Activated naive CD4-positive, alpha-beta T cell treated with anti-CD3 and anti-CD28 coated beads, Interleukin-2, amount 50 U/mL, for 72 hours (primary cell): ENCODE measurements at regions not wholly inside any gene's neighbourhood (a gene's known extent, or its start where the extent isn't known, plus 50 kb on each side); places are given as distances from the start of the nearest gene placed in this dataset.
A peak's percentile ranks its signal among the peaks of the same experiment; 100 is the strongest.

ENCODE experiments used
- ATAC-seq, 2 donors: fragments of 150-1000 bp; cut with Tn5 transposase; 2 replicates each; pipeline ENCODE4 v1.10.0; 2021; ENCODE audit warnings: mild to moderate bottlenecking in 2 of 2, moderate library complexity in 2 of 2
- DNase-seq, 2 donors: peaks; one replicate each; pipeline ENCODE4 v3.0.0; 2021 to 2022; ENCODE audit warnings: low spot score in 2 of 2
- H3K27ac Mint-ChIP-seq, 2 donors: one replicate each; pipeline ENCODE4 v1.8.0; 2022; ENCODE audit warnings: mild to moderate bottlenecking in 2 of 2, mixed read lengths in 2 of 2
- H3K36me3 Mint-ChIP-seq, 2 donors: one replicate each; pipeline ENCODE4 v1.8.0; 2022; ENCODE audit warnings: mixed read lengths in 2 of 2
- H3K9me3 Mint-ChIP-seq, 2 donors: one replicate each; pipeline ENCODE4 v1.8.0; 2022; ENCODE audit warnings: mixed read lengths in 2 of 2

DNA sequence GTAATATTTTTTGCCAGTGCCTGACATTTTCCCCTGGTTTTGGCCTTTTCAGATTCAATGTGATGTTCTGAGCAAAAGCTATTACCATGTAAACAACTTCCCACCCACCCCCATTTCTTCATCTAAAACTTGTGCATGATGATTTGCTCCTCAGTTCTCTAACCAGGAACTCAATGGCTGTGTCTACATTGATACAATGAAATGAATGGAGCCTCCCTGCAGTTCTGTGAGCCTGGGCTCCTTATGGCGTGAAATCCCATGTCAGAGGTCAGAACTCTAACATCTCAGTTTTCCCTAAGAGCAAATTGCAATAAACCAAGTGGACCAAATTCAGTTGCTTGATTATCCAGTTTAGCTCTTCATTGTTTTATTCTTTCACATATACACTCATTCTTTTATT lies 534.8 kb upstream of the LCORL start:
- no peak for DNase-seq
- H3K36me3 Mint-ChIP-seq, result peaks cover 0 to 5% of the 10 kb centered on the region in 2 donors
- H3K27ac Mint-ChIP-seq, result no peak overlapping the region
- peaks cover 7 to 15% of the 10 kb centered on the region in 2 donors for H3K9me3 Mint-ChIP-seq
- ATAC-seq, result no peak

DNA sequence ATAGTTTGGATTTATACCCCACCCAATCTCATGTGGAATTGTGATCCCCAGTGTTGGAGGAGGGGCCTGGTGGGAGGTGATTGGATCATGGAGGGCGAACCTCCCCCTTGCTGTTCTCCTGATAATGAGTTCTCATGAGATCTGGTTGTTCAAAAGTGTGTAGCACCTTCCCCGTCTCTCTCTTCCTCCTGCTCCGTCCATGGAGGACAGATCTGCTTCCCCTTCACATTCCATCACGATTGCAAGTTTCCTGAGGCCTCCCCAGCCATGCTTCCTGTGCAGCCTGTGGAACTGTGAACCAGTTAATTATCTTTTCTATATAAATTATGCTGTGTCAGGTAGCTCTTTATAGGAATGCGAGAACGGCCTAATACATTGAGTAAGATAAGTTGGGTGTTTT lies 518.8 kb upstream of the LCORL start:
- Mint-ChIP-seq H3K27ac (no peak overlapping the region), H3K36me3 (no peaks in the 10 kb centered on the region), H3K9me3 (peaks cover 0 to 2% of the 10 kb centered on the region in 2 donors)
- ATAC-seq (no peak), DNase-seq (no peak)

- Mint-ChIP-seq H3K36me3 (no peaks in the 10 kb centered on the region), H3K9me3 (peaks cover 0 to 4% of the 10 kb centered on the region in 2 donors), H3K27ac (no peak overlapping the region)
- no peak for ATAC-seq
- DNase-seq, result no peak
Observed at GRCh38 chr4:18538121-18538520, 516.6 kb upstream of the LCORL start.

DNA sequence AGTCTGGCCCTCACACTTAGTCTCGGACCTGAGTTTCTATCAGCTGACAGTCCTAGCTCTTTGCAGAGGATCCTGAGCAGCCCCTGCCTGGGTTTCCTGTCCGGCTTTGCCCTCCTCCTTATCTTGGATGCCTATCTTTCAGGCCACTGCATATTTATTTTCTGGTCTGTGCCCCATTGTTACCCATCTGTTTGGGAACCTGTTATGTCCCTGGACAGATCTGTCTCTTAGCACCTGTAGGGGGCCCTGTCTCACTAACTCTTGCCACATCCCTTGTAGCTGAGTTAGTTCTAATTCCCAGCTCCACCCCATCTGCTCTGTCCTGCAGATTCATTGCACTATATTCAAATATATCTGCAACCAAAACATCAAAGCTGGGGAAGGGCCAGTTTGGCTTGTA lies 514.9 kb upstream of the LCORL start:
- ATAC-seq (no peak), DNase-seq (no peak)
- Mint-ChIP-seq H3K9me3 (peaks cover 0 to 4% of the 10 kb centered on the region in 2 donors), H3K27ac (no peak overlapping the region), H3K36me3 (no peaks in the 10 kb centered on the region)

- Mint-ChIP-seq H3K9me3 (peaks cover 0 to 4% of the 10 kb centered on the region in 2 donors), H3K27ac (no peak overlapping the region), H3K36me3 (no peaks in the 10 kb centered on the region)
- no peak for ATAC-seq
- no peak for DNase-seq
Observed at GRCh38 chr4:18535948-18536347, 514.4 kb upstream of the LCORL start.

- Mint-ChIP-seq H3K9me3 (peaks cover 0 to 4% of the 10 kb centered on the region in 2 donors), H3K27ac (no peak overlapping the region), H3K36me3 (no peaks in the 10 kb centered on the region)
- ATAC-seq (no peak), DNase-seq (no peak)
Observed at GRCh38 chr4:18533262-18533775, 511.8 kb upstream of the LCORL start.

DNA sequence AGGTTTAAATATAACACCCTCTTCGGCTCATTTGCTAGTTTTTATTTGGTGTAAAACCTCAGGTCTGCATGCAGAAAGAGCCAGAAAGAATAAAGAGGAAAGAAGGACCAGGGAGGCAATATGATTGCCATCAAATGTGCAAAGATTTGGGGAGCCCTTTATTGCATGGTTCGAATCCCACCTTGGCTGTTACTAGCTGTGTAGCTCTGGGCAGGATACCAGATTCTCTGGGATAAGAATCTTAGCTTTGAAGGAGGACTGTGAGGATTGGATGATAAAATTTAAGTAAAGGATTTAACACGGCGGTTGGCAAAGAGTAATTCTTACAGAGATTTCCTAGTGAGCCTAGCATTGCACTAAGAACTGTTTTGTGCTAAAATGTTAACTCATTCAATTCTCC lies 510.2 kb upstream of the LCORL start:
- no peak for DNase-seq
- Mint-ChIP-seq H3K9me3 (peaks cover 0 to 4% of the 10 kb centered on the region in 2 donors), H3K36me3 (no peaks in the 10 kb centered on the region), H3K27ac (no peak overlapping the region)
- ATAC-seq, result no peak

GRCh38 chr4:18529482-18529881 lies 507.9 kb upstream of the LCORL start:
- DNase-seq (no peak), ATAC-seq (no peak)
- H3K9me3 Mint-ChIP-seq, result no peaks in the 10 kb centered on the region
- H3K36me3 Mint-ChIP-seq, result no peaks in the 10 kb centered on the region
- H3K27ac Mint-ChIP-seq, result no peak overlapping the region

DNA sequence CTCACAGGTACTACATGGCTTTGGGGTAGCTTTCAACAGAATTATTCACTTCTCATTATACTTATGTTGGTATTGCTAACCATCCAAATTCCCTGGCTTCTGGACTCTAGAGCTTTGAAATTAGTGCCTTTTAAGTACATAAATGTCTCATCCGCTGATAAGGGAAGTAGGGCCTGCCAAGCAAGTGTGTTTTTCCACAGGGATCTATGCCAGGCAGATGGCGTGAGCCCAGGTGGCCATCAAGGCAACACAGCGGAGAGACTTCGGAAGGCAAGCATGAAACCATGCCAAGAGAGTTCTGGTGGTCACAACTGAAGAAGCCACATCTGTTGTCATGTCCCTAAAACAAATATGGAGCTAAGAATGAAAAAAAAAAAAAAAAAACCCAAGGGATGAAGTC lies 503.1 kb upstream of the LCORL start:
- Mint-ChIP-seq H3K36me3 (no peaks in the 10 kb centered on the region), H3K9me3 (no peaks in the 10 kb centered on the region), H3K27ac (no peak overlapping the region)
- DNase-seq (no peak), ATAC-seq (no peak)

DNA sequence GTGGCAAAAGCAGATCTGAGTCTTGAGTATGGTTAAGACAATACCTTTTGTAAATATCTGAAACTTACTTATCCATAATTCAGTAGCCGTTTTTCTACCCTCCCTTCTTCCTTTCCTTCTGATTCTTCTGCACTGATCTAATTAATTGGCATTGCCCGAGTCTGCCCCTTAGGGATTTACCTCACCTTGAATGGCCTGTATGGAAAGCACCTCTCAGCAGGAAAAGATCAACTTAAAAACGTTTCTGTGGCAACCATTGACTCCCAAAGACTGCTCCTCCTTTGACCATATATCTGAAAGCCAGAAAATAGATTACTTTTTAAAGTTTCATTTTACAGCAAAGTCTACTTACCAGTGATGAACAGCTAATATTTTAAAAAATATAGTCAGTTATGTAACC lies 496.5 kb upstream of the LCORL start:
- no peak overlapping the region for H3K27ac Mint-ChIP-seq
- no peaks in the 10 kb centered on the region for H3K36me3 Mint-ChIP-seq
- peaks cover 0 to 3% of the 10 kb centered on the region in 2 donors for H3K9me3 Mint-ChIP-seq
- ATAC-seq (no peak), DNase-seq (no peak)

- Mint-ChIP-seq H3K27ac (no peak overlapping the region), H3K9me3 (peaks cover 0 to 3% of the 10 kb centered on the region in 2 donors), H3K36me3 (no peaks in the 10 kb centered on the region)
- ATAC-seq (no peak), DNase-seq (no peak)
Observed at GRCh38 chr4:18513861-18514260, 492.3 kb upstream of the LCORL start.

GRCh38 chr4:18512718-18513117 lies 491.2 kb upstream of the LCORL start:
- ATAC-seq, result no peak
- no peak for DNase-seq
- Mint-ChIP-seq H3K27ac (no peak overlapping the region), H3K9me3 (peaks cover 0 to 3% of the 10 kb centered on the region in 2 donors), H3K36me3 (no peaks in the 10 kb centered on the region)

GRCh38 chr4:18511727-18512126 lies 490.2 kb upstream of the LCORL start:
- H3K9me3 Mint-ChIP-seq, result peaks cover 0 to 3% of the 10 kb centered on the region in 2 donors
- no peak overlapping the region for H3K27ac Mint-ChIP-seq
- no peak for ATAC-seq
- no peak for DNase-seq
- no peaks in the 10 kb centered on the region for H3K36me3 Mint-ChIP-seq

DNA sequence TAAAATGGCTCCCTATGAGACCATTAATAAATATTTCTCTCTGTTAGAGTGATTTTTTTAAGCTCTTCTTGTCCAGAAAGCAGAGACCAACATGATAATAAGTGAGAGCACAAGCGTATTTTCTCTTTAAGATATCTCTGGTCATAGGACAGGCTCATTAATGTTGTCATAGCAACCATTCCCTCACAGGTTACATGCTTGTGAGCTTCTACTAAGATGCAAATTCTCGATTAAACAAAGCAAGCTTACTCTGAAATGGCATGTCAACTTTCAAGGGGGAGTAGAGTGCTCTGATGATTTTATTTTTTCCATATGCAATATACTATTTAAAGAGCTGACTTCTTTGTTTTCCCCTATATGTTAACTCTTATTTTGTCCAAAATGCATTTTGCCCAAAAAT lies 487.2 kb upstream of the LCORL start:
- H3K36me3 Mint-ChIP-seq, result no peaks in the 10 kb centered on the region
- H3K27ac Mint-ChIP-seq, result no peak overlapping the region
- ATAC-seq (no peak), DNase-seq (no peak)
- H3K9me3 Mint-ChIP-seq, result no peaks in the 10 kb centered on the region

DNA sequence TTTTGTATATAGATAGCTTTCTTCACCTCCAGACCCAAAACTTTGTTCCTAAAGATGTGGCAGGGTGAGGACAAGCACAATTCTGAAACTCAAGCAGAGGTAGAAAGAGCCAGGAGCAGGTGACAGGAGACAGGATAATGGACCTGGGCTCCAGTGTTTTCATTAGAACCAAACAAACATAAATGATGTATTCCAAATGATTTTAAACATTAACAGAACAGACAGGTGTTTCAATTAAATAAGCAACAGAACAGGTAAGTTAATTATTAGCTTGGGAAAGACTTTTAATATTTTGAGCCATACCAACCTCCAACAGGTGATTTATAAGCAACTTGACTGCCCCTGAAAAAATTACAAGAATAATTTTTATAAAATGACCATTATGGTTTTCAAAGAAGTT lies 459.4 kb upstream of the LCORL start:
- Mint-ChIP-seq H3K36me3 (peaks cover 0 to 7% of the 10 kb centered on the region in 2 donors), H3K27ac (no peak overlapping the region), H3K9me3 (peaks cover 16 to 28% of the 10 kb centered on the region in 2 donors)
- DNase-seq, result no peak
- no peak for ATAC-seq

- Mint-ChIP-seq H3K27ac (no peak overlapping the region), H3K36me3 (peaks cover 0 to 7% of the 10 kb centered on the region in 2 donors), H3K9me3 (peaks cover 20 to 27% of the 10 kb centered on the region in 2 donors)
- ATAC-seq (no peak), DNase-seq (no peak)
Observed at GRCh38 chr4:18480342-18480741, 458.8 kb upstream of the LCORL start.

GRCh38 chr4:18479825-18480224 lies 458.3 kb upstream of the LCORL start:
- Mint-ChIP-seq H3K36me3 (peaks cover 0 to 7% of the 10 kb centered on the region in 2 donors), H3K27ac (no peak overlapping the region), H3K9me3 (peaks cover 20 to 23% of the 10 kb centered on the region in 2 donors)
- DNase-seq (no peak), ATAC-seq (no peak)

- Mint-ChIP-seq H3K27ac (no peak overlapping the region), H3K36me3 (peaks cover 0 to 6% of the 10 kb centered on the region in 2 donors), H3K9me3 (peaks cover 10 to 15% of the 10 kb centered on the region in 2 donors)
- ATAC-seq, result peak in 1 of 2 donors; percentile 46
- DNase-seq, result no peak
Observed at GRCh38 chr4:18463987-18464559, 442.5 kb upstream of the LCORL start.
